Uterus (tissue), 3 donors: ENCODE measurements at regions not wholly inside any gene's neighbourhood (a gene's known extent, or its start where the extent isn't known, plus 50 kb on each side); places are given as distances from the start of the nearest gene placed in this dataset.

Experiments
- DNase-seq, 2 donors: peaks; one replicate each; pipeline ENCODE4 v3.0.0-alpha.2; 2019 to 2020
- H3K27ac ChIP-seq, 2 donors: fragments of 200-600 bp; sonication (generic); 1 replicate in 1 of 2; 2 replicates in 1 of 2; pipeline ENCODE4 v1.5.1; 2016 to 2018
- H3K27me3 ChIP-seq, 2 donors: fragments of 200-600 bp; sonication (generic); one replicate each; pipeline ENCODE4 v1.5.1; 2018 to 2019; ENCODE audit warnings: control low read depth in 1 of 2
- H3K36me3 ChIP-seq, 2 donors: fragments of 200-600 bp; sonication (generic); one replicate each; pipeline ENCODE4 v1.5.1; 2019; ENCODE audit warnings: control low read depth in 1 of 2
- H3K4me1 ChIP-seq, 2 donors: fragments of 200-600 bp; sonication (generic); one replicate each; pipeline ENCODE4 v1.5.1; 2018 to 2019; ENCODE audit warnings: control low read depth in 1 of 2
- H3K4me3 ChIP-seq, 2 donors: fragments of 200-600 bp; sonication (generic); 1 replicate in 1 of 2; 2 replicates in 1 of 2; pipeline ENCODE4 v1.5.1; 2018 to 2019; ENCODE audit warnings: mild to moderate bottlenecking in 1 of 2
- H3K9me3 ChIP-seq, 2 donors: fragments of 200-600 bp; sonication (generic); one replicate each; pipeline ENCODE4 v1.5.1; 2019; ENCODE audit warnings: control low read depth in 1 of 2
- POLR2A ChIP-seq, 2 donors: fragments of 450-650 bp; IDR thresholded peaks; one replicate each; pipeline ENCODE4 v1.6.1; 2016; ENCODE audit warnings: antibody characterized with exemption in 2 of 2, mild to moderate bottlenecking in 1 of 2, moderate library complexity in 1 of 2
- intact Hi-C: fragments of 100-400 bp; cut with DNase I; formaldehyde crosslinking; loops from one replicate; pipeline ENCODE4 v1.15.1; 2023; ENCODE audit warnings: low total_unique reads
- TF ChIP-seq, protein P1 (sequence below), 4 experiments: fragments of 200-600 bp in 2 of 4; fragments of 450-650 bp in 2 of 4; sonication (generic) in 2 of 4; IDR thresholded peaks; one replicate each; pipeline ENCODE4 v1.5.1; 2016 to 2019; ENCODE audit warnings: antibody characterized with exemption in 4 of 4, mild to moderate bottlenecking in 2 of 4, moderate library complexity in 1 of 4
- donor health status: DM: yes; HTN: yes; CAD: no.

- no peaks in the 10 kb centered on the region for H3K36me3 ChIP-seq
- no peaks in the 10 kb centered on the region for H3K9me3 ChIP-seq
- TF ChIP-seq, protein P1, sequence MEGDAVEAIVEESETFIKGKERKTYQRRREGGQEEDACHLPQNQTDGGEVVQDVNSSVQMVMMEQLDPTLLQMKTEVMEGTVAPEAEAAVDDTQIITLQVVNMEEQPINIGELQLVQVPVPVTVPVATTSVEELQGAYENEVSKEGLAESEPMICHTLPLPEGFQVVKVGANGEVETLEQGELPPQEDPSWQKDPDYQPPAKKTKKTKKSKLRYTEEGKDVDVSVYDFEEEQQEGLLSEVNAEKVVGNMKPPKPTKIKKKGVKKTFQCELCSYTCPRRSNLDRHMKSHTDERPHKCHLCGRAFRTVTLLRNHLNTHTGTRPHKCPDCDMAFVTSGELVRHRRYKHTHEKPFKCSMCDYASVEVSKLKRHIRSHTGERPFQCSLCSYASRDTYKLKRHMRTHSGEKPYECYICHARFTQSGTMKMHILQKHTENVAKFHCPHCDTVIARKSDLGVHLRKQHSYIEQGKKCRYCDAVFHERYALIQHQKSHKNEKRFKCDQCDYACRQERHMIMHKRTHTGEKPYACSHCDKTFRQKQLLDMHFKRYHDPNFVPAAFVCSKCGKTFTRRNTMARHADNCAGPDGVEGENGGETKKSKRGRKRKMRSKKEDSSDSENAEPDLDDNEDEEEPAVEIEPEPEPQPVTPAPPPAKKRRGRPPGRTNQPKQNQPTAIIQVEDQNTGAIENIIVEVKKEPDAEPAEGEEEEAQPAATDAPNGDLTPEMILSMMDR (IDR thresholded peaks at IDR 0.05), result no peak
- TF ChIP-seq POLR2A (IDR thresholded peaks at IDR 0.05), result no peak
- intact Hi-C loops, result no loop called here
- H3K27me3 ChIP-seq, result no peaks in the 10 kb centered on the region
- no peaks in the 10 kb centered on the region for H3K4me1 ChIP-seq
- H3K4me3 ChIP-seq, result no peak overlapping the region
- no peak overlapping the region for H3K27ac ChIP-seq
- no peak for DNase-seq
Measured at GRCh38 chr15:69648775-69649735, 196.4 kb downstream of the RPLP1 start.

- Histone ChIP-seq H3K9me3 (no peaks in the 10 kb centered on the region), H3K27ac (no peak overlapping the region), H3K4me1 (no peaks in the 10 kb centered on the region), H3K4me3 (no peak overlapping the region), H3K27me3 (no peaks in the 10 kb centered on the region), H3K36me3 (no peaks in the 10 kb centered on the region)
- DNase-seq, result no peak
- TF ChIP-seq POLR2A (IDR thresholded peaks at IDR 0.05), result no peak
- TF ChIP-seq, protein P1 (IDR thresholded peaks at IDR 0.05), result no peak
- intact Hi-C loops, result no loop called here
Measured at GRCh38 chr15:69652293-69652692, 199.7 kb downstream of the RPLP1 start.

GRCh38 chr15:69652751-69653305, 200.2 kb downstream of the RPLP1 start:
- Histone ChIP-seq H3K27me3 (no peaks in the 10 kb centered on the region), H3K27ac (no peak overlapping the region), H3K4me3 (no peak overlapping the region), H3K36me3 (no peaks in the 10 kb centered on the region), H3K4me1 (no peaks in the 10 kb centered on the region), H3K9me3 (no peaks in the 10 kb centered on the region)
- DNase-seq, result no peak
- TF ChIP-seq, protein P1 (IDR thresholded peaks at IDR 0.05), result no peak
- TF ChIP-seq POLR2A (IDR thresholded peaks at IDR 0.05), result no peak
- intact Hi-C loops, result no loop called here

GRCh38 chr15:69653306-69653705, 200.7 kb downstream of the RPLP1 start:
- no peaks in the 10 kb centered on the region for H3K27me3 ChIP-seq

More at GRCh38 chr15:69653306-69653705, 200.7 kb downstream of the RPLP1 start:
- Histone ChIP-seq H3K9me3 (no peaks in the 10 kb centered on the region), H3K4me3 (no peak overlapping the region), H3K4me1 (no peaks in the 10 kb centered on the region), H3K36me3 (no peaks in the 10 kb centered on the region), H3K27ac (no peak overlapping the region)
- no peak for DNase-seq
- TF ChIP-seq, protein P1 (IDR thresholded peaks at IDR 0.05), result no peak
- TF ChIP-seq POLR2A (IDR thresholded peaks at IDR 0.05), result no peak
- intact Hi-C loops, result no loop called here
